Activated naive CD4-positive, alpha-beta T cell treated with anti-CD3 and anti-CD28 coated beads, Interleukin-2, amount 50 U/mL, for 72 hours (primary cell): ENCODE measurements at regions not wholly inside any gene's neighbourhood (a gene's known extent, or its start where the extent isn't known, plus 50 kb on each side); places are given as distances from the start of the nearest gene placed in this dataset.

Experiments
- ATAC-seq, 2 donors: fragments of 150-1000 bp; cut with Tn5 transposase; 2 replicates each; pipeline ENCODE4 v1.10.0; 2021; ENCODE audit warnings: mild to moderate bottlenecking in 2 of 2, moderate library complexity in 2 of 2
- DNase-seq, 2 donors: peaks; one replicate each; pipeline ENCODE4 v3.0.0; 2021 to 2022; ENCODE audit warnings: low spot score in 2 of 2
- H3K27ac Mint-ChIP-seq, 2 donors: one replicate each; pipeline ENCODE4 v1.8.0; 2022; ENCODE audit warnings: mild to moderate bottlenecking in 2 of 2, mixed read lengths in 2 of 2
- H3K36me3 Mint-ChIP-seq, 2 donors: one replicate each; pipeline ENCODE4 v1.8.0; 2022; ENCODE audit warnings: mixed read lengths in 2 of 2
- H3K9me3 Mint-ChIP-seq, 2 donors: one replicate each; pipeline ENCODE4 v1.8.0; 2022; ENCODE audit warnings: mixed read lengths in 2 of 2

GRCh38 chr7:18132811-18133210, 105.2 kb upstream of the PRPS1L1 start:
- Mint-ChIP-seq H3K27ac (no peak overlapping the region), H3K9me3 (no peaks in the 10 kb centered on the region), H3K36me3 (no peaks in the 10 kb centered on the region)
- no peak for ATAC-seq
- no peak for DNase-seq

DNA sequence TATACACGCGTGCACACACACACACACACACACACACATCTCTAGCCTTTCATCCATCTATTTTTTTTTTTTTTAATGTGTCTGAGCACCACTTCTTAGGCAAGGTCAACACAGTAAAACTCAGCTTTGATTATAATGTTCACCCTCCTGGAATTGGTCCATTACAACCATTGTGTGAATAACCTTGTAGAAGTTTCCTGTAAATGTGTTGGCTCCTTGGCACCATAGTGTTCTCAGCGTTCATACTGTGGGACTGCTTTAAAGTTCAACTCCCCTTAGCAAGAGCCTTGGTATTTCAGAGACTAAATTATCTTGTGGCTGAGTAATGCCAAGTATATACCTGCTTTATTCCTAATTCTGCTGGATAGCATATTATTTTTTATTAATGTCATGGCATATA, 106.3 kb upstream of the PRPS1L1 start:
- no peak for ATAC-seq
- Mint-ChIP-seq H3K36me3 (no peaks in the 10 kb centered on the region), H3K27ac (no peak overlapping the region), H3K9me3 (no peaks in the 10 kb centered on the region)
- no peak for DNase-seq

GRCh38 chr7:18140943-18141342, 113.3 kb upstream of the PRPS1L1 start:
- no peaks in the 10 kb centered on the region for H3K36me3 Mint-ChIP-seq
- DNase-seq = no peak
- no peak overlapping the region for H3K27ac Mint-ChIP-seq
- ATAC-seq = no peak
- H3K9me3 Mint-ChIP-seq = no peaks in the 10 kb centered on the region

- DNase-seq (no peak), ATAC-seq (no peak)
- Mint-ChIP-seq H3K27ac (no peak overlapping the region), H3K36me3 (no peaks in the 10 kb centered on the region), H3K9me3 (no peaks in the 10 kb centered on the region)
These were observed 116.5 kb upstream of the PRPS1L1 start for GRCh38 chr7:18144166-18144565.

DNA sequence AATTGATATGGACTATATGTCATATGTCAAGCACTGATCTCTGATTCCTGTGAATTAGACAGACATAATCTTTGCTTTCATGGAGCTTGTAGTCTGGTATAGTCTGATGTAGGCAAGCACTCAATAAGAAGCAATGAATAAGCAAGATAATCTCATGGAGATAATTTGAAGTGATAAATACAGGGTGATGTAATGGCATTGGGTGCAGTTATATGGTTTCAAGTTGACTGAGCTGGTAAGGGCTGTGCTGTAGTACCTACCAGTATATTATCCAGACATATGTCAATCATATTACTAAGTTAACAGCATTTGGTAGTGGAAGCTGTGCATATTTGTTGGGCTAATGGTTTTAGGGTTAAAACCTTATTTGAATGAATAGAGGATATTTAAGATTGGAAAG, 117.5 kb upstream of the PRPS1L1 start:
- DNase-seq (no peak), ATAC-seq (no peak)
- H3K36me3 Mint-ChIP-seq = no peaks in the 10 kb centered on the region
- H3K9me3 Mint-ChIP-seq = no peaks in the 10 kb centered on the region
- H3K27ac Mint-ChIP-seq = no peak overlapping the region

GRCh38 chr7:18151422-18151821, 123.8 kb upstream of the PRPS1L1 start:
- Mint-ChIP-seq H3K27ac (no peak overlapping the region), H3K9me3 (peaks cover 0 to 5% of the 10 kb centered on the region in 2 donors), H3K36me3 (no peaks in the 10 kb centered on the region)
- DNase-seq (no peak), ATAC-seq (no peak)

GRCh38 chr7:18153183-18153748, 125.6 kb upstream of the PRPS1L1 start:
- no peak overlapping the region for H3K27ac Mint-ChIP-seq
- no peak for DNase-seq

DNA sequence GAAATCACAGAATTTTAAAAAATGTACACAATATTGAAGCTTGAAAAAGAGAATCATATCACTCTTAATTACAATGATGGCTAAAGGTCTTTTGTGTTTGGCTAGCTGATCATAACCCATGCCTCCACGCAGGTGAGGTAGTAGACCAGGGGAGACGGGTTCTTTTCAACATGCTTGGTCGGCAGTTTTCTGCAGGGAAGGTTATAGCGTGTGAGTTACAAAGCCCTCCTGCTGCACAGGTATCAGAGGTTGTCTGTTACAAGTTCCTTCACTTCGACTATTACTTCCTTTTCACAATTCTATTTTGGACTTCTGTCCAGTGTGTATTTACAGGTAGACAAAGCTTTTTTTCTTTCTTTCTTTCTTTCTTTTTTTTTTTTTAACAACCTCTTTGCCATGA, 127.1 kb upstream of the PRPS1L1 start:
- ATAC-seq (no peak), DNase-seq (no peak)
- Mint-ChIP-seq H3K36me3 (no peaks in the 10 kb centered on the region), H3K9me3 (peaks cover 0 to 8% of the 10 kb centered on the region in 2 donors), H3K27ac (no peak overlapping the region)

More at GRCh38 chr7:18153183-18153748, 125.6 kb upstream of the PRPS1L1 start:
- Mint-ChIP-seq H3K9me3 (peaks cover 0 to 8% of the 10 kb centered on the region in 2 donors), H3K36me3 (no peaks in the 10 kb centered on the region)
- no peak for ATAC-seq

GRCh38 chr7:18157233-18157632, 129.6 kb upstream of the PRPS1L1 start:
- ATAC-seq (no peak), DNase-seq (no peak)
- Mint-ChIP-seq H3K36me3 (no peaks in the 10 kb centered on the region), H3K27ac (no peak overlapping the region), H3K9me3 (peaks cover 0 to 8% of the 10 kb centered on the region in 2 donors)

GRCh38 chr7:18162657-18163056, 135.0 kb upstream of the PRPS1L1 start:
- Mint-ChIP-seq H3K9me3 (no peaks in the 10 kb centered on the region), H3K36me3 (no peaks in the 10 kb centered on the region), H3K27ac (no peak overlapping the region)
- DNase-seq = no peak
- no peak for ATAC-seq

- no peak for ATAC-seq
These were observed 135.4 kb upstream of the PRPS1L1 start for GRCh38 chr7:18163091-18163490.

GRCh38 chr7:18165166-18165565, 137.5 kb upstream of the PRPS1L1 start:
- ATAC-seq = no peak
- Mint-ChIP-seq H3K9me3 (no peaks in the 10 kb centered on the region), H3K36me3 (no peaks in the 10 kb centered on the region), H3K27ac (no peak overlapping the region)
- no peak for DNase-seq

More at GRCh38 chr7:18163091-18163490, 135.4 kb upstream of the PRPS1L1 start:
- DNase-seq = no peak
- no peaks in the 10 kb centered on the region for H3K9me3 Mint-ChIP-seq
- no peak overlapping the region for H3K27ac Mint-ChIP-seq
- no peaks in the 10 kb centered on the region for H3K36me3 Mint-ChIP-seq

DNA sequence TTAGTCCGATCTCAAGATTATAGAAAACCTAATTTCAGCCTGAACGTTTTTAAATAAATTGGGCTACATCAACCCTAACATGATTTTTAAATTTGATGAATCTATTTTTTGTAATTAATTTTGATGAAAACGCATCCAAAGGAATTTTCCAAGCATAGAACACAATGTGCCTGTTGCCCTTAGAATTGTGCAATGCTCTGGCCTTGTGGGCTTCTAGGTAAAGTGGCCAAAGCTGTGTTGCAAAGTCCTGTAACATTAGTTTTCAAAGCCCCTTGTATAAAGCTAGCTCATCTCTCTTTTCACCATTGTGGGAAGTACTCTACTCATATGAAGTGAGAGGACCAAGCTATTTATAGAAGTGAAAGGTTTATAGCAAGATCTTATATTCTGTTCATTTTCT, 138.4 kb upstream of the PRPS1L1 start:
- no peak overlapping the region for H3K27ac Mint-ChIP-seq
- ATAC-seq = no peak
- no peak for DNase-seq
- no peaks in the 10 kb centered on the region for H3K36me3 Mint-ChIP-seq
- no peaks in the 10 kb centered on the region for H3K9me3 Mint-ChIP-seq

DNA sequence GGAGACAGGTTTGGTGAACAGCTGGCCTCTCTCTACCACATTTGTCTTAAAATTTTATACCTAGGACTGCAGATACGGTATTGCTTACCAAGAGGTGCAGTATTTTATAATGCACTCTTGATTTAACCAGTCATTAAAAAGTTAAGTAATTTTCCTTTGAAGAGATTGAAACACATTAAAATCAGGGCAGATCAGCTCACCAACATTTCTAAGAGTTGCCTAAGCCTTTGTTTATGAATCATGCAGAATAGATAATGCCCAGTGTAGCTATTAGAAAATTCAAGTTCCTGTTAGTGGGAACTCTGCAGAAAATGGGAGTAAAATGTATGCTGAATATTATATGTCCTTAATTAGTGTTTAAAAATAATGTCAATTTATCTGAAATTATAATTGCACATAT, 140.2 kb upstream of the PRPS1L1 start:
- DNase-seq (no peak), ATAC-seq (no peak)
- H3K9me3 Mint-ChIP-seq = peaks cover 0 to 3% of the 10 kb centered on the region in 2 donors
- no peaks in the 10 kb centered on the region for H3K36me3 Mint-ChIP-seq
- no peak overlapping the region for H3K27ac Mint-ChIP-seq

GRCh38 chr7:18174996-18175395, 147.3 kb upstream of the PRPS1L1 start:
- ATAC-seq = no peak

GRCh38 chr7:18175801-18176450, 148.3 kb upstream of the PRPS1L1 start:
- Mint-ChIP-seq H3K9me3 (peaks cover 0 to 3% of the 10 kb centered on the region in 2 donors), H3K36me3 (no peaks in the 10 kb centered on the region), H3K27ac (no peak overlapping the region)
- no peak for ATAC-seq
- DNase-seq = no peak

More at GRCh38 chr7:18174996-18175395, 147.3 kb upstream of the PRPS1L1 start:
- Mint-ChIP-seq H3K9me3 (peaks cover 0 to 3% of the 10 kb centered on the region in 2 donors), H3K27ac (no peak overlapping the region), H3K36me3 (no peaks in the 10 kb centered on the region)
- DNase-seq = no peak

DNA sequence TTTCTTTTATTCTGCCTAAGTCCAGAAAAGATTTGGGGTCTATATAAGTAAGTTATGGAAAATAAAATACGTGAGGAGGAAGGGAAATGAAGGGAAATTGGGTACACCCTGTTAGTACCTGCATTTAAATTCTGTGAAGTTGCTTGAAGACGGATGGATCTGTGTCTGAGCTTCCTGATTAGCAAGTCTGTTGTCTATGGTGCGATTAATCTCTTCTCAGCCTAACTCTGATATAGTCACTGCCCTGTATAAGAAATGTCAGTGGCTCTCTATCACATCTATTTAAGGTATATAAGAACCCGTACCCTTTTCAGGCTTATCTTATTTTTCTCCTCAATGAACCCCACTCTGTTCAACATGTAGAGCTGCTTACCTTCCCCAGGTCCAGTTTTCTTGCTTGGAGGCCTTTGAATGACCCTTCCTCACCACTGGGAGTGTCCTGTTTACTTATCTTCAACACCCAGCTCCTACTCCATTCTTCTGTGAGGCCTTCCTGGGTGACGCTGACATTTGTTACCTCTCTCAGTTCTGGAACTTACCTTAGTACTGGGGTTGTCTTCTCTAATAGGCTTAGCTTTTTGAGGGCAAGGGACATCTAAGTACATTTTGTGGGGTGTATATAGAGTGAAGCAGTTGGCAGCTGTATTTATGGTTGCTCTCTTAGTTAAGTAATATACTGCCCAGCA, 149.6 kb upstream of the PRPS1L1 start:
- no peak for ATAC-seq
- no peak for DNase-seq
- Mint-ChIP-seq H3K9me3 (peaks cover 0 to 3% of the 10 kb centered on the region in 2 donors), H3K36me3 (no peaks in the 10 kb centered on the region), H3K27ac (no peak overlapping the region)
